ENCODE measurements at regions not wholly inside any gene's neighbourhood (a gene's known extent, or its start where the extent isn't known, plus 50 kb on each side); places are given as distances from the start of the nearest gene placed in this dataset.

DNA sequence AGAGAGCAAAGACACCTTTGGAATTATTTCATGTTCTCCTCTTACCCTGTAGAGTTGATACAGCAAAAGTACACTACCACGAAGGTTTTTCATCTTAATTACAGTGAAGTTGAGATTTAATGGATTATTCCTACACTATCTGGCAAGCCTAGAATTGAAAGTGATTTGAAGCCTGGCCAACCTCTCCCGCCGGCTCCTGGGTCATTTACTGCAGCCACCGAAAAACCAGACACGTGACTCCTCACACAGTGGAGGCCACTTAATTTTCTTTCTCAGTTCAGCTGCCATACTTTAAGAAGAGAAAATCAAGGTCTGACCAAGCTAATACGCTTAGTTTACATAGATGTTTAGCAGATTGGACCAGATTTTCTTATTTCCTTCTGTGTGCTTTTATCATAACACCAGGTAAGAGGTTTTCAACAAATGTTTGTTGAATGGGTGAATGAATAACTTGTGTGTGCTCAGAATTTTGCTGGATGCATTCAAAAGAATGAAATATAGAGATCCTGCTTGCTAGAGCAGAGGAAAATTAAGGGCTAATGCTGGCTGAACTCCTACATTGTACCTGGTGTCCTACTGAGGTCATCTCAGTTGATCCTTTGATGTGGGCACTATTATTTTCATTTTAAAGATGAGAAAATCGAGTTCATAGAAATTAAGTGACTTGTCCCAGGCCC, 97.2 kb upstream of the PDE10A start:
- peaks cover 48% of the 10 kb centered on the region for H3K27me3 ChIP-seq (replicated peaks; ENCODE audit: insufficient read depth, low read depth, low read length, poor library complexity)
- H3K36me3 ChIP-seq (ENCODE audit: insufficient read depth, low read length, poor library complexity, severe bottlenecking): no peaks in the 10 kb centered on the region
- ChIA-PET POLR2A (ENCODE audit: low non-redundant PET) (no interaction called here), CTCF (no interaction called here)
- H3K4me3 ChIP-seq (ENCODE audit: low read depth, low read length, poor library complexity, severe bottlenecking): no peak overlapping the region
- BruUV-seq (replicated peaks): no TSS peak
- TF ChIP-seq, protein P1, sequence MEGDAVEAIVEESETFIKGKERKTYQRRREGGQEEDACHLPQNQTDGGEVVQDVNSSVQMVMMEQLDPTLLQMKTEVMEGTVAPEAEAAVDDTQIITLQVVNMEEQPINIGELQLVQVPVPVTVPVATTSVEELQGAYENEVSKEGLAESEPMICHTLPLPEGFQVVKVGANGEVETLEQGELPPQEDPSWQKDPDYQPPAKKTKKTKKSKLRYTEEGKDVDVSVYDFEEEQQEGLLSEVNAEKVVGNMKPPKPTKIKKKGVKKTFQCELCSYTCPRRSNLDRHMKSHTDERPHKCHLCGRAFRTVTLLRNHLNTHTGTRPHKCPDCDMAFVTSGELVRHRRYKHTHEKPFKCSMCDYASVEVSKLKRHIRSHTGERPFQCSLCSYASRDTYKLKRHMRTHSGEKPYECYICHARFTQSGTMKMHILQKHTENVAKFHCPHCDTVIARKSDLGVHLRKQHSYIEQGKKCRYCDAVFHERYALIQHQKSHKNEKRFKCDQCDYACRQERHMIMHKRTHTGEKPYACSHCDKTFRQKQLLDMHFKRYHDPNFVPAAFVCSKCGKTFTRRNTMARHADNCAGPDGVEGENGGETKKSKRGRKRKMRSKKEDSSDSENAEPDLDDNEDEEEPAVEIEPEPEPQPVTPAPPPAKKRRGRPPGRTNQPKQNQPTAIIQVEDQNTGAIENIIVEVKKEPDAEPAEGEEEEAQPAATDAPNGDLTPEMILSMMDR (conservative IDR thresholded peaks at IDR 0.05; ENCODE audit: low read depth, low read length): no peak
- no peak for TF ChIP-seq EZH2 (IDR thresholded peaks at IDR 0.05; ENCODE audit: borderline replicate concordance, low read depth, low read length, poor library complexity, severe bottlenecking)
- no peak for DNase-seq (ENCODE audit: low spot score)
- no peaks in the 10 kb centered on the region for H3K9me3 ChIP-seq (ENCODE audit: low read depth, low read length, poor library complexity, severe bottlenecking)
- intact Hi-C loops (cut with micrococcal nuclease; ENCODE audit: unreplicated experiment): no loop called here
- no peaks in the 10 kb centered on the region for H3K4me1 ChIP-seq (ENCODE audit: insufficient read depth, low read length, poor library complexity, severe bottlenecking)
- no peak overlapping the region for H3K27ac ChIP-seq (ENCODE audit: low read depth, low read length, poor library complexity, severe bottlenecking)

DNA sequence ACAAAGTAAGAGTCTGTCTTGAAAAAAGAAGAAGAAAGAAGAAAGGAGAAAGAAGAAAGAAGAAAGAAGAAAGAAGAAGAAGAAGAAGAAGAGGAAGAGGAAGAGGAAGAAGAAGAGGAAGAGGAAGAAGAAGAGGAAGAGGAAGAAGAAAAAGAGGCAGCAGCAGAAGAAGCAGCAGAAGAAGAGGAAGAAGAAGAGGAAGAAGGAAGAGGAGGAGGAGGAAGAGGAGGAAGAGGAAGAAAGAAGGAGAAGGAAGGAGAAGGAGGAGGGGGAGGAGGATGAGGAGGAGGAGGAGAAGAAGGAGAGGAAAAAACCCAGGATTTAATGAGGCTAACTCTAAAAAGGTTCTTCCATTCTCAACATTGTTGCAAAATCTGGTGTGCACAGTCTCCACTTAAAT, 95.4 kb upstream of the PDE10A start:
- Histone ChIP-seq H3K36me3 (ENCODE audit: insufficient read depth, low read length, poor library complexity, severe bottlenecking) (no peaks in the 10 kb centered on the region), H3K27ac (ENCODE audit: low read depth, low read length, poor library complexity, severe bottlenecking) (no peak overlapping the region), H3K9me3 (ENCODE audit: low read depth, low read length, poor library complexity, severe bottlenecking) (no peaks in the 10 kb centered on the region), H3K4me3 (ENCODE audit: low read depth, low read length, poor library complexity, severe bottlenecking) (no peak overlapping the region), H3K4me1 (ENCODE audit: insufficient read depth, low read length, poor library complexity, severe bottlenecking) (no peaks in the 10 kb centered on the region), H3K27me3 (replicated peaks; ENCODE audit: insufficient read depth, low read depth, low read length, poor library complexity) (peaks cover 55% of the 10 kb centered on the region)
- POLR2A ChIA-PET (ENCODE audit: low non-redundant PET): no interaction called here
- DNase-seq (ENCODE audit: low spot score): no peak
- no TSS peak for BruUV-seq (replicated peaks)
- CTCF ChIA-PET: no interaction called here
- no peak for TF ChIP-seq EZH2 (IDR thresholded peaks at IDR 0.05; ENCODE audit: borderline replicate concordance, low read depth, low read length, poor library complexity, severe bottlenecking)
- TF ChIP-seq, protein P1 (conservative IDR thresholded peaks at IDR 0.05; ENCODE audit: low read depth, low read length): no peak
- intact Hi-C loops (cut with micrococcal nuclease; ENCODE audit: unreplicated experiment): no loop called here

DNA sequence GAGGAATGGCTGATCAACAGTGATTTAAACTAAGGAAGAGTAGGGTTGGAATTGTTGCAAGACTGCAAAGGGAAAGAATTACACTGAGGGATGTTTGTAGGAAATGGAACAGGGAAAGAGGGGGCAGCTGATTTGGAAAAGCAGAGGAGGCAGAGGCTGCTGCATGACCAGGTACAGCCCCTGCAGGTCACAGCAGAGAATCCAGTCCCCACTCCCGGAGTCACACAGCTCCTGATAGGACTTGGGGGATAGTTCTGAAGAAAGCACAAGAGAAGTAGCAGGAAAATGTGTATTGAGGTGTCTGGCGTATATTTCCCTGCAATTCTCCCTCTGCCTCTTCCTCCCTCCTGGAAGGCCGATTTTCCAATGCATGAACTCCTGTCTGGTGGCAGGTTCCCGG, 92.5 kb upstream of the PDE10A start:
- no peaks in the 10 kb centered on the region for H3K4me1 ChIP-seq (ENCODE audit: insufficient read depth, low read length, poor library complexity, severe bottlenecking)
- no TSS peak for BruUV-seq (replicated peaks)
- no peak for TF ChIP-seq EZH2 (IDR thresholded peaks at IDR 0.05; ENCODE audit: borderline replicate concordance, low read depth, low read length, poor library complexity, severe bottlenecking)
- TF ChIP-seq, protein P1 (conservative IDR thresholded peaks at IDR 0.05; ENCODE audit: low read depth, low read length): no peak
- no peaks in the 10 kb centered on the region for H3K9me3 ChIP-seq (ENCODE audit: low read depth, low read length, poor library complexity, severe bottlenecking)
- no peak overlapping the region for H3K27ac ChIP-seq (ENCODE audit: low read depth, low read length, poor library complexity, severe bottlenecking)
- ChIA-PET POLR2A (ENCODE audit: low non-redundant PET) (no interaction called here), CTCF (no interaction called here)
- H3K36me3 ChIP-seq (ENCODE audit: insufficient read depth, low read length, poor library complexity, severe bottlenecking): no peaks in the 10 kb centered on the region
- DNase-seq (ENCODE audit: low spot score): no peak
- no peak overlapping the region for H3K4me3 ChIP-seq (ENCODE audit: low read depth, low read length, poor library complexity, severe bottlenecking)
- peaks cover 50% of the 10 kb centered on the region for H3K27me3 ChIP-seq (replicated peaks; ENCODE audit: insufficient read depth, low read depth, low read length, poor library complexity)
- intact Hi-C loops (cut with micrococcal nuclease; ENCODE audit: unreplicated experiment): no loop called here

All from A673 (cell line).